ENCODE measurements at regions not wholly inside any gene's neighbourhood (a gene's known extent, or its start where the extent isn't known, plus 50 kb on each side); places are given as distances from the start of the nearest gene placed in this dataset.

DNA sequence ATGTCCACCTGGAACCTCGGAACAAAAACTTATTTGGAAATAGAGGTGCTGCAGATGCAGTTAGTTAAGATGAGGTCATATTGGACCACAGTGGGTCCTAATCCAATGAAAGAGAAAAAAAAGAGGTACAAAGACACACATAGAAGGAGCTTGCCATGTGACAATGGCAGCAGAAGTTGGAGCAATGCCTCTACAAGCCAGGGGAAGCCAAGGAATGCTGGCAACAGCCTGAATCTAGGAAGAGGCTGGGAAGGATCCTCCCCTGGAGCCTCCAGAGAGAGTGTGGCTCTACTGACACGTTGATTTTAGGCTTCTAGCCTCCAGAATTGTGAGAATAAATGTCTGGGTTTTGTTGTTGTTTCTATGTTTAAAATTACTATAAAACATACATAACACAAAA, 521.8 kb upstream of the CCDC196 start:
- Histone ChIP-seq H3K4me3 (ENCODE audit: low read depth in 1 of 2, low read length in 1 of 2) (no peak overlapping the region), H3K4me1 (ENCODE audit: control insufficient read depth in 1 of 2, insufficient read depth in 1 of 2, low read depth in 1 of 2, low read length in 1 of 2) (no peaks in the 10 kb centered on the region), H3K9me3 (no peaks in the 10 kb centered on the region), H3K27ac (no peak overlapping the region), H3K27me3 (peaks cover 10% of the 10 kb centered on the region), H3K36me3 (no peaks in the 10 kb centered on the region)
- TF ChIP-seq, protein P1, sequence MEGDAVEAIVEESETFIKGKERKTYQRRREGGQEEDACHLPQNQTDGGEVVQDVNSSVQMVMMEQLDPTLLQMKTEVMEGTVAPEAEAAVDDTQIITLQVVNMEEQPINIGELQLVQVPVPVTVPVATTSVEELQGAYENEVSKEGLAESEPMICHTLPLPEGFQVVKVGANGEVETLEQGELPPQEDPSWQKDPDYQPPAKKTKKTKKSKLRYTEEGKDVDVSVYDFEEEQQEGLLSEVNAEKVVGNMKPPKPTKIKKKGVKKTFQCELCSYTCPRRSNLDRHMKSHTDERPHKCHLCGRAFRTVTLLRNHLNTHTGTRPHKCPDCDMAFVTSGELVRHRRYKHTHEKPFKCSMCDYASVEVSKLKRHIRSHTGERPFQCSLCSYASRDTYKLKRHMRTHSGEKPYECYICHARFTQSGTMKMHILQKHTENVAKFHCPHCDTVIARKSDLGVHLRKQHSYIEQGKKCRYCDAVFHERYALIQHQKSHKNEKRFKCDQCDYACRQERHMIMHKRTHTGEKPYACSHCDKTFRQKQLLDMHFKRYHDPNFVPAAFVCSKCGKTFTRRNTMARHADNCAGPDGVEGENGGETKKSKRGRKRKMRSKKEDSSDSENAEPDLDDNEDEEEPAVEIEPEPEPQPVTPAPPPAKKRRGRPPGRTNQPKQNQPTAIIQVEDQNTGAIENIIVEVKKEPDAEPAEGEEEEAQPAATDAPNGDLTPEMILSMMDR (IDR thresholded peaks at IDR 0.05): no peak

DNA sequence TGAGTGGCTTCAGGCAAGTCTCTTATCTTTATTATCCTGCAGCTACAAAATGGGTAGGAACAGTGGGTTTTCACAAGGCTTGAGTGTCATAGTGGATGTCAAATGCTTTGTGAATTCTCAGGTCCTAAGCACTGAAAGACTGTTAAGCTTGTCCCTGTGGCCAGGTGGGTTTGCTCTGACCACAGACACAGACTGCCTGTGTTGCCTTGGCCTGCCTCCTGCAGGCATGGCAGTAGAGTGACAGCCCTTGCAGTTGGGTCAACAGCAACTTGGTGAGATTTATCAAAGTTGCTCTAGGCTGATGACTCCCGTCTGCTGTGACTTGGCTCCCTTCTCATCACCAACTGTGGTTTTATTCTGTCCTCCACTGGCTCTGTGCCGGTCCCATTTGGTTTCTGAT, 520.0 kb upstream of the CCDC196 start:
- peaks cover 10% of the 10 kb centered on the region for H3K27me3 ChIP-seq
- no peak overlapping the region for H3K4me3 ChIP-seq (ENCODE audit: low read depth in 1 of 2, low read length in 1 of 2)
- no peaks in the 10 kb centered on the region for H3K9me3 ChIP-seq
- no peaks in the 10 kb centered on the region for H3K4me1 ChIP-seq (ENCODE audit: control insufficient read depth in 1 of 2, insufficient read depth in 1 of 2, low read depth in 1 of 2, low read length in 1 of 2)
- TF ChIP-seq, protein P1 (IDR thresholded peaks at IDR 0.05): no peak
- no peak overlapping the region for H3K27ac ChIP-seq
- no peaks in the 10 kb centered on the region for H3K36me3 ChIP-seq

DNA sequence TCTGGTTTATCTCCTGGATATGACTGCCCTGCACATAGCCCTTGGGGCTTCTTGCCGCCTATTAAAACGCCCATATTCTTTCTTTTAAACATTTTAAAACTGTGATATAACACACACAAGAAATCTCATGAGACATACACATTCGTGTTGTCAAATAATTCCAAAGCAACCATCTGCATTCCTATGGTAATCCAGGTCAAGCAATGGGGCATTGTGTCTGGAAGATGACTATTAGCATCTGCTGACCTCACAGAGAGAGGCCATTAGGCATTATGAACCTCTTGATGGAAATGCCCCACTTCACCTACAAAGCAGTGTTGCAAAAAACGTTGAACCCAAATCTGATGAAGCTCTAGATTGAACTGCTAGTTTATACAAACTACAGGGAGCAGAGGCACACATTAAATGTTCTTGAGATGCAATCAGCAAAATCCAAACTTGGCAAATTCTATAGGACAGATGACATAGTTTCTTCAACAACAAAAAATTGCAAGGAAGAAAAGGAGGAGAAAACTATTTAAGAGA, 513.8 kb upstream of the CCDC196 start:
- Histone ChIP-seq H3K4me1 (ENCODE audit: control insufficient read depth in 1 of 2, insufficient read depth in 1 of 2, low read depth in 1 of 2, low read length in 1 of 2) (no peaks in the 10 kb centered on the region), H3K36me3 (no peaks in the 10 kb centered on the region), H3K4me3 (ENCODE audit: low read depth in 1 of 2, low read length in 1 of 2) (no peak overlapping the region), H3K9me3 (no peaks in the 10 kb centered on the region), H3K27me3 (no peaks in the 10 kb centered on the region), H3K27ac (no peak overlapping the region)
- TF ChIP-seq, protein P1 (IDR thresholded peaks at IDR 0.05): no peak

DNA sequence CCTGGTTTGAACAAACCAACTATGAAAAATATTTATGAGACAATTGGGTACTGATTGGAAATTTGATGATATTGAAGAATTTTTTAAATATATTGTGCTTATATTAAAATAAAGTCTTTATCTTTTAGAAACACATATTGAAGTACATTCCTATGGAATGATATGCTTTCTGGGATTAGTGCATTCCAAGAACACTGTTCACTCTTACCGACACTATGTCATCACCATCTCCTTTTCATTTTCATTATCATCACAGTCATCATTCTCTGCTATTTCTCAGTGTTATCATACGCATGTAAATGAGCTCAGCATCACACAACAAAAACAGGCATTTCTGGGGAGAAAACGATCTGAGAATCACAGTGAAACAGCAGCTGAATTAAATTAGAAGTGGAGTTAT, 513.3 kb upstream of the CCDC196 start:
- Histone ChIP-seq H3K4me3 (ENCODE audit: low read depth in 1 of 2, low read length in 1 of 2) (no peak overlapping the region), H3K36me3 (no peaks in the 10 kb centered on the region), H3K27ac (no peak overlapping the region), H3K4me1 (ENCODE audit: control insufficient read depth in 1 of 2, insufficient read depth in 1 of 2, low read depth in 1 of 2, low read length in 1 of 2) (no peaks in the 10 kb centered on the region), H3K27me3 (no peaks in the 10 kb centered on the region), H3K9me3 (no peaks in the 10 kb centered on the region)
- TF ChIP-seq, protein P1 (IDR thresholded peaks at IDR 0.05): no peak

DNA sequence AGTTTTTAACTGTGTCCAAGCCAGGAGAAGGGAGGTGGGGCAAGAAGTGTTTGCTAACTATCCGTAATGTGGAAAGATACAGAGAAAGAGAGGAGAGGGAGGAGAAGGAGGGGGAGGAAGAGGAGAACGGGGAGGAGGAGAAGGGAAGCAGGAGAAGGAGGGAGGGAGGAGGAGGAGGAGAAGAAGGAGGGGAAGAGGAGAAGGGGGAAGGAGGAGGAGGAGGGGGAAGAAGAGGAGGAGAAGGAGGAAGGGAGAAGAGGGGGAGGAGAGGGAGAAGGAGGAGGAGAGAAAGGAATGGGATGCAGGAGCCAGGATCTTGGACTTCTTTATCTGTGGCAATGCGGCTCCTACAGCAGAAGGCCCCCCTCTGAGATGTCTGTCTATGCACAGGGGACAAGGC, 510.3 kb upstream of the CCDC196 start:
- Histone ChIP-seq H3K27me3 (no peaks in the 10 kb centered on the region), H3K9me3 (no peaks in the 10 kb centered on the region), H3K4me3 (ENCODE audit: low read depth in 1 of 2, low read length in 1 of 2) (no peak overlapping the region), H3K4me1 (ENCODE audit: control insufficient read depth in 1 of 2, insufficient read depth in 1 of 2, low read depth in 1 of 2, low read length in 1 of 2) (no peaks in the 10 kb centered on the region), H3K27ac (no peak overlapping the region), H3K36me3 (no peaks in the 10 kb centered on the region)
- TF ChIP-seq, protein P1 (IDR thresholded peaks at IDR 0.05): no peak

All from neutrophil (primary cell).